ENCODE measurements at regions not wholly inside any gene's neighbourhood (a gene's known extent, or its start where the extent isn't known, plus 50 kb on each side); places are given as distances from the start of the nearest gene placed in this dataset.

DNA sequence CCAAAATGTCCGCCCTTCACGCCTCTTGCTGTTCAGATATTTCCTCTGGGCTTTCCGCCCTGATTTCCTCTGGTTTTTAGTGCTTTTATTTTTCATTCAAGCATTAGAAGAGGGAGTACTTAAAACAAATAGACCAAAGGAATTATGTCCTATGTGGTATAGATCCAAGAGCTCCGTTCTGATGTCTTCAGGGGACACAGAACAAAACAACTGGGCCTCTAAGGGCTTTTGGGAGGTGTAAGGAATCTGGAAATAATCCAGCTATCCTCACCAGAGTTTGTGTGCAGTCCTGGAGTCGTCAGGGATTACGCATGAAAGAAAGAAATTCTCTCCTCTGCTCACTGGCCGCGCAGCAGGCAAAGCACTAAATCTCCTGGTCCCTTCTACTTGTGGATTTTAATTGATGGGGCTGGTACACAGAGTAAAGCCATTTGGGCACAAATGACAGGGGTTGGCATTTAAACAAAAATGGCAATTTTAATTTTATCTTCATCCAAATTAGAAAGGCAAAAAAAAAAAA is 999.2 kb downstream of the ADGRL3 start:
- TF ChIP-seq FOXP2 (optimal IDR thresholded peaks at IDR 0.05; ENCODE audit: control extremely low read depth, extremely low read length, insufficient read depth) (no peak), POLR2AphosphoS5 (IDR thresholded peaks at IDR 0.05; ENCODE audit: borderline replicate concordance, low read depth, low read length) (no peak)

Measured in SK-N-MC (cell line).